MCF 10A (cell line): ENCODE measurements at regions not wholly inside any gene's neighbourhood (a gene's known extent, or its start where the extent isn't known, plus 50 kb on each side); places are given as distances from the start of the nearest gene placed in this dataset.

ENCODE experiments used
- BruUV-seq: library from RNA; stranded (reverse); fragments of 400-500 nt; replicated peaks from 2 replicates; lab custom pipeline; 2021; lab: Mats Ljungman, UMichigan
- CTCF ChIA-PET: fragments of 300-600 bp; sonication (Branson Sonifier 250); formaldehyde crosslinking; extraction: SDS; loops from one replicate; lab custom pipeline; 2021; ENCODE audit warnings: antibody characterized with exemption, inconsistent platforms; lab: Yijun Ruan, JAX
- POLR2A ChIA-PET: fragments of 300-600, 350-650 bp; sonication (Branson Sonifier 250); formaldehyde crosslinking; extraction: SDS; loops from one replicate; lab custom pipeline; 2020; ENCODE audit warnings: antibody characterized with exemption, inconsistent platforms; lab: Yijun Ruan, JAX
- DNase-seq: peaks from one replicate; pipeline ENCODE4 v3.0.0-alpha.2; 2018; ENCODE audit not compliant: unreplicated experiment
- H3K27ac Mint-ChIP-seq: one replicate; pipeline ENCODE4 v1.8.0; 2022; ENCODE audit warnings: mild to moderate bottlenecking, low read depth, mixed read lengths; ENCODE audit not compliant: unreplicated experiment
- H3K27me3 Mint-ChIP-seq: one replicate; pipeline ENCODE4 v1.8.0; 2022; ENCODE audit warnings: mixed read lengths; ENCODE audit not compliant: insufficient read depth, unreplicated experiment
- H3K36me3 Mint-ChIP-seq: one replicate; pipeline ENCODE4 v1.8.0; 2022; ENCODE audit warnings: mild to moderate bottlenecking, moderate library complexity, mixed read lengths; ENCODE audit not compliant: insufficient read depth, unreplicated experiment
- H3K4me1 Mint-ChIP-seq: one replicate; pipeline ENCODE4 v1.8.0; 2022; ENCODE audit warnings: mixed read lengths; ENCODE audit not compliant: insufficient read depth, unreplicated experiment
- H3K4me3 Mint-ChIP-seq: one replicate; pipeline ENCODE4 v1.8.0; 2022; ENCODE audit warnings: mild to moderate bottlenecking, moderate library complexity, mixed read lengths; ENCODE audit not compliant: unreplicated experiment
- H3K9me3 Mint-ChIP-seq: one replicate; pipeline ENCODE4 v1.8.0; 2022; ENCODE audit warnings: mixed read lengths; ENCODE audit not compliant: unreplicated experiment
- intact Hi-C: fragments of 100-400 bp; cut with micrococcal nuclease; formaldehyde crosslinking; loops from 2 replicates; pipeline ENCODE4 v1.14.1; 2022
- TF ChIP-seq, protein P1 (sequence below): fragments of 200-600 bp; IDR thresholded peaks from one replicate; pipeline ENCODE4 v1.8.0; 2022; ENCODE audit warnings: antibody characterized with exemption, mild to moderate bottlenecking; ENCODE audit not compliant: unreplicated experiment

DNA sequence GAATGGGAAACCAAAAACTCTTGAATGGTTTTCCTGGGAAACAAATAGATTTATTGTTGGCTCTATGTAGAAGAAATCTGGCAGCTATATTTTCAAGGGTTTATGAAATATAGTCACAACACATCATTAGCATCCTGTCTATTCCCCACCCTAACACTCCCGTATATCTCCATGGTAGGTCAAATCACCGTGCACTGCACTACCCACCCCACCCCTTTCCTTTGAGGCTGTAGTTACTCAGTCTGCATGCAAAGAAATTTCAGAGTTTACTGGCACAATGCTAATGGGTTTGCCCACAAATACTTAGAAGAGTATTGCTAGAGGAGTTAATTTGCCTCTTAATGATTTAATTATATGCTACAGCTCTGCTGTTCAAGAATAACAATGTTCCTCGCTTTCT is 329.1 kb upstream of the TSHZ2 start:
- CTCF ChIA-PET = interaction anchor here (0.6 to 1.4 kb wide), 2 partner anchors 245 to 326 kb away, joined by 3 read pairs; no protein-coding TSS in a partner anchor
- BruUV-seq = no TSS peak
- no peak for DNase-seq
- Mint-ChIP-seq H3K27me3 (no peaks in the 10 kb centered on the region), H3K27ac (no peak overlapping the region), H3K36me3 (no peaks in the 10 kb centered on the region), H3K9me3 (peaks cover 7% of the 10 kb centered on the region), H3K4me3 (no peak overlapping the region), H3K4me1 (no peaks in the 10 kb centered on the region)
- POLR2A ChIA-PET = no interaction called here
- intact Hi-C loops = no loop called here
- TF ChIP-seq, protein P1, sequence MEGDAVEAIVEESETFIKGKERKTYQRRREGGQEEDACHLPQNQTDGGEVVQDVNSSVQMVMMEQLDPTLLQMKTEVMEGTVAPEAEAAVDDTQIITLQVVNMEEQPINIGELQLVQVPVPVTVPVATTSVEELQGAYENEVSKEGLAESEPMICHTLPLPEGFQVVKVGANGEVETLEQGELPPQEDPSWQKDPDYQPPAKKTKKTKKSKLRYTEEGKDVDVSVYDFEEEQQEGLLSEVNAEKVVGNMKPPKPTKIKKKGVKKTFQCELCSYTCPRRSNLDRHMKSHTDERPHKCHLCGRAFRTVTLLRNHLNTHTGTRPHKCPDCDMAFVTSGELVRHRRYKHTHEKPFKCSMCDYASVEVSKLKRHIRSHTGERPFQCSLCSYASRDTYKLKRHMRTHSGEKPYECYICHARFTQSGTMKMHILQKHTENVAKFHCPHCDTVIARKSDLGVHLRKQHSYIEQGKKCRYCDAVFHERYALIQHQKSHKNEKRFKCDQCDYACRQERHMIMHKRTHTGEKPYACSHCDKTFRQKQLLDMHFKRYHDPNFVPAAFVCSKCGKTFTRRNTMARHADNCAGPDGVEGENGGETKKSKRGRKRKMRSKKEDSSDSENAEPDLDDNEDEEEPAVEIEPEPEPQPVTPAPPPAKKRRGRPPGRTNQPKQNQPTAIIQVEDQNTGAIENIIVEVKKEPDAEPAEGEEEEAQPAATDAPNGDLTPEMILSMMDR = no peak

GRCh38 chr20:52637201-52637600 is 335.0 kb upstream of the TSHZ2 start:
- no peaks in the 10 kb centered on the region for H3K27me3 Mint-ChIP-seq
- intact Hi-C loops = no loop called here
- no peaks in the 10 kb centered on the region for H3K4me1 Mint-ChIP-seq
- no TSS peak for BruUV-seq
- peaks cover 7% of the 10 kb centered on the region for H3K9me3 Mint-ChIP-seq
- no peaks in the 10 kb centered on the region for H3K36me3 Mint-ChIP-seq
- ChIA-PET POLR2A (no interaction called here), CTCF (interaction anchor here (0.6 to 0.8 kb wide), 3 partner anchors 326 to 1336 kb away, joined by 3 to 4 read pairs (median 3); no protein-coding TSS in a partner anchor)
- no peak overlapping the region for H3K27ac Mint-ChIP-seq
- TF ChIP-seq, protein P1 = no peak
- no peak for DNase-seq
- H3K4me3 Mint-ChIP-seq = no peak overlapping the region

GRCh38 chr20:52631469-52631868 is 340.7 kb upstream of the TSHZ2 start:
- DNase-seq = no peak
- H3K4me1 Mint-ChIP-seq = no peaks in the 10 kb centered on the region
- no peak overlapping the region for H3K27ac Mint-ChIP-seq
- H3K36me3 Mint-ChIP-seq = no peaks in the 10 kb centered on the region
- ChIA-PET CTCF (interaction anchor here (0.6 to 1.2 kb wide), 3 partner anchors 10 to 261 kb away, joined by 3 to 4 read pairs (median 3); no protein-coding TSS in a partner anchor), POLR2A (interaction anchor here (1.1 kb wide), 1 partner anchor 33 kb away, joined by 3 read pairs; no protein-coding TSS in a partner anchor)
- TF ChIP-seq, protein P1 = no peak
- BruUV-seq = no TSS peak
- H3K9me3 Mint-ChIP-seq = no peaks in the 10 kb centered on the region
- H3K4me3 Mint-ChIP-seq = no peak overlapping the region
- no peaks in the 10 kb centered on the region for H3K27me3 Mint-ChIP-seq
- intact Hi-C loops = no loop called here

DNA sequence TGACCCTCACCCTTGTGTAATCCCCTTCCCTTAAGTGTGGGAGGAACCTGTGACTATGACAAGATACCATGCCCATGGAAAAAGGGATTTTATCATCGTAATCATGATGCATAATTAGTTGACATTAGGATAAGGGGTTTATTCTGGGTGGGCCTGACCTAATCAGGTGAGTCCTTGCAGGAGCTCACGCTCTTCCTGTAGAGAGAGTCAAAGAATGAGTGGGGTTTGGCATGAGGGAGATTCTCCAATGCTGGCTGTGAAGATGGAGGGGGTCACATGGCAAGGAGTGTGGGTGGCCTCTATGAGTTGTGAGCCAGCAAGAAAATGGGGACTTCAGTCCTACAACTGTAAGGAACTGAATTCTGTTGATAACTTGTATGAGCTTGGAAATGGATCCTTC is 342.0 kb upstream of the TSHZ2 start:
- no peaks in the 10 kb centered on the region for H3K9me3 Mint-ChIP-seq
- H3K4me1 Mint-ChIP-seq = no peaks in the 10 kb centered on the region
- intact Hi-C loops = no loop called here
- H3K36me3 Mint-ChIP-seq = no peaks in the 10 kb centered on the region
- POLR2A ChIA-PET = no interaction called here
- BruUV-seq = no TSS peak
- no peak for DNase-seq
- no peak overlapping the region for H3K27ac Mint-ChIP-seq
- TF ChIP-seq, protein P1 = no peak
- CTCF ChIA-PET = no interaction called here
- H3K27me3 Mint-ChIP-seq = no peaks in the 10 kb centered on the region
- H3K4me3 Mint-ChIP-seq = no peak overlapping the region
